BJ (cell line): ENCODE measurements at regions not wholly inside any gene's neighbourhood (a gene's known extent, or its start where the extent isn't known, plus 50 kb on each side); places are given as distances from the start of the nearest gene placed in this dataset.

Experiments
- CTCF ChIA-PET: fragments of 350-600 bp; formaldehyde crosslinking; extraction: SDS; loops from one replicate; lab custom pipeline; 2021; ENCODE audit warnings: antibody characterized with exemption, inconsistent platforms; lab: Yijun Ruan, JAX
- POLR2A ChIA-PET: fragments of 300-600 bp; sonication (Branson Sonifier 250); formaldehyde crosslinking; extraction: SDS; loops from one replicate; lab custom pipeline; 2021; ENCODE audit warnings: antibody characterized with exemption; lab: Charles Lee
- DNase-seq: peaks from one replicate; pipeline ENCODE4 v3.0.0-alpha.2; 2011; ENCODE audit warnings: low read depth
- H3K27me3 ChIP-seq: 2 replicates; pipeline ENCODE4 v1.6.0; 2011; ENCODE audit warnings: low read length; ENCODE audit not compliant: control insufficient read depth, insufficient read depth
- H3K36me3 ChIP-seq: 2 replicates; pipeline ENCODE4 v1.5.1; 2011; ENCODE audit warnings: low read length; ENCODE audit not compliant: control insufficient read depth, insufficient read depth
- H3K4me3 ChIP-seq: 2 replicates; pipeline ENCODE4 v1.5.1; 2011; ENCODE audit warnings: low read depth, mild to moderate bottlenecking, control low read depth, low read length
- CTCF ChIP-seq: IDR thresholded peaks from 2 replicates; pipeline ENCODE4 v1.5.1; 2011; ENCODE audit warnings: low read depth, mild to moderate bottlenecking, control low read depth, inconsistent platforms, low read length, moderate library complexity; ENCODE audit not compliant: insufficient read depth

DNA sequence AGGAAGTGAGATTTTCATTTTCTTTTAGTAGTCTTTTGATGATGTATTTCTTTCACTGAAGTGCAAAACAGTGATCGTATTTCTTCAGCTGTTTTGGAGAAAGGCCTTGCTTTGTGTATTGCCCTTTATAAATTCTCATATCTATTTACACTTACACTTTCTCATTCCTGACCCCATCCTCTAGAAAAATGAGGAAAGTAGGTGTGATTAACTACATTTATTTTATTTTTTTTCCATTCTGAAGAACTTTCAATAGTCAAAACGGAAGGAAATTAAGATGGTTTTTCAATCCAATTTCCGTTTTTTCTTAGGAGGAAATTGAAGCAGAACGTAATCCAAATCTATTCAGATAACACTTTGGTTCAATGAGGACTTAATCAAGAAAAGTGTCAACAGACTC, 188.1 kb downstream of the SLITRK5 start:
- no peak for DNase-seq
- Histone ChIP-seq H3K4me3 (no peak overlapping the region), H3K36me3 (no peaks in the 10 kb centered on the region), H3K27me3 (no peaks in the 10 kb centered on the region)
- TF ChIP-seq CTCF = no peak
- POLR2A ChIA-PET = no interaction called here
- CTCF ChIA-PET = no interaction called here

- CTCF ChIA-PET = no interaction called here
- POLR2A ChIA-PET = no interaction called here
- no peak for DNase-seq
- Histone ChIP-seq H3K36me3 (no peaks in the 10 kb centered on the region), H3K27me3 (no peaks in the 10 kb centered on the region), H3K4me3 (no peak overlapping the region)
- TF ChIP-seq CTCF = no peak
Measured at GRCh38 chr13:87867426-87867825, 196.3 kb downstream of the SLITRK5 start.

DNA sequence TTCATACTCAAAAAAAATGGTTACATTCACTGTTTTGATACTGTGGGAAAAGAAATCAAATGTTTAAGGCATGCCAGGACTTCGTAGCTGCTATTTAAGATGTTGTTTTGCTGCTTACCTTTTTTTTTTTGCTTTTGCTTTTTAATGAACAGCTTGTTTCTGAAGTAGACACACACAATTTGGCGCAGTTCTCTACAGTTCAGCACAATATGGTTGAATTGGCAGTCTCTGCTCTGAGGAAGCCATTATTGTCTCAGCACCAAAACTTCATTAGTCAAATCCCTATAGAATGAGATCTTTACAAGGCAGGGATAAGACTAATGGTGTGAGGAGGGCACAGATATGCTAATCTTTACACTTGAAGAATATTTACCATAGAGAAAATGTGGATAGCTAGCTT, 197.6 kb downstream of the SLITRK5 start:
- Histone ChIP-seq H3K4me3 (no peak overlapping the region), H3K36me3 (no peaks in the 10 kb centered on the region), H3K27me3 (no peaks in the 10 kb centered on the region)
- POLR2A ChIA-PET = no interaction called here
- TF ChIP-seq CTCF = no peak
- DNase-seq = no peak
- CTCF ChIA-PET = no interaction called here

DNA sequence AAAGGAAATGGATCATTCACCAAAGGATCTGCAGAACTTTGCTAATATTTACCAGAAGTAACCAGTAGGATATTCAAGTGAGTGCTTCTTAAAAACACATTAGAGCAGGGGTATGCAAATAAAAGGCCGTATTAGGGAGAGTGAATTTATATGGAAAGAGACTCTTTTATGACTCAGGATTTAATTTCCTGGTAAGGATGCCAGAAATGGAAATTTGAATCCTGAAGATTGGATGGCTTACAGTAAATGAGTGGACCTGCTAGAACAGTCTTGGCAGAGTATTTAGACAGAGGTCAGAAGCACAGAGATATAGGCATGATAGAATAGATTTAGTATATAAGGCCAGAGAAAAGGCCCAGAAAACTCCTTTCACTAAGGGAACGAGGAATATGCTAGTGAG, 201.6 kb downstream of the SLITRK5 start:
- H3K4me3 ChIP-seq = no peak overlapping the region
- no peaks in the 10 kb centered on the region for H3K36me3 ChIP-seq
- POLR2A ChIA-PET = no interaction called here
- CTCF ChIA-PET = no interaction called here
- no peak for DNase-seq
- no peaks in the 10 kb centered on the region for H3K27me3 ChIP-seq
- TF ChIP-seq CTCF = no peak

GRCh38 chr13:87877477-87877876, 206.3 kb downstream of the SLITRK5 start:
- ChIA-PET POLR2A (no interaction called here), CTCF (no interaction called here)
- TF ChIP-seq CTCF = no peak
- DNase-seq = no peak
- no peak overlapping the region for H3K4me3 ChIP-seq
- H3K36me3 ChIP-seq = no peaks in the 10 kb centered on the region
- no peaks in the 10 kb centered on the region for H3K27me3 ChIP-seq
